ENCODE measurements at regions not wholly inside any gene's neighbourhood (a gene's known extent, or its start where the extent isn't known, plus 50 kb on each side); places are given as distances from the start of the nearest gene placed in this dataset.

DNA sequence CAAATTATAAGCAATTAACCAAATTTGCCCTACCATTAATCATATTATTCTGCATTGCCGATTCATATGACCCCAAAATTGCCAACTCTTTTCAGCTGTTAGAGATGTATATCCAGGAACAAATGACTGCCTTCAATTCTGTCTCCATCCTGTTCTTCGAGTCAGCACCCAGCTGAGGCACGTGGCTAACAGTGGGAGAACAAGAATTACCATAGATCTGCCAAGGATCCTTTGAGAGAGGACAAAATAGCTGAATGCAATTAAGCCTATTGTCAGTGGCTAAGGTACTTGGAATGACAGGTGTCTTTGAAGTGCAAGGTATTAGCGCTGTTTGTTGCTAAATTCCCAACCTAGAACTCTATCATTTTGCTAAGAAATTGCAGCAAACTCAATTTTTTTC, 426.1 kb downstream of the TSHZ3 start:
- TF ChIP-seq CTCF (IDR thresholded peaks at IDR 0.05) (no peak), POLR2AphosphoS5 (IDR thresholded peaks at IDR 0.05) (no peak)
